NCI-H2196 (cell line): ENCODE measurements at regions not wholly inside any gene's neighbourhood (a gene's known extent, or its start where the extent isn't known, plus 50 kb on each side); places are given as distances from the start of the nearest gene placed in this dataset.
"Not testable (repeated sequence)": the region's sequence is repeated elsewhere in the genome, so short reads cannot be mapped to it uniquely, and the experiment has no call there.

Experiments used
- DNase-seq: peaks from one replicate; lab custom pipeline; 2025; ENCODE audit not compliant: unreplicated experiment; lab: John Stamatoyannopoulos, UW

DNA sequence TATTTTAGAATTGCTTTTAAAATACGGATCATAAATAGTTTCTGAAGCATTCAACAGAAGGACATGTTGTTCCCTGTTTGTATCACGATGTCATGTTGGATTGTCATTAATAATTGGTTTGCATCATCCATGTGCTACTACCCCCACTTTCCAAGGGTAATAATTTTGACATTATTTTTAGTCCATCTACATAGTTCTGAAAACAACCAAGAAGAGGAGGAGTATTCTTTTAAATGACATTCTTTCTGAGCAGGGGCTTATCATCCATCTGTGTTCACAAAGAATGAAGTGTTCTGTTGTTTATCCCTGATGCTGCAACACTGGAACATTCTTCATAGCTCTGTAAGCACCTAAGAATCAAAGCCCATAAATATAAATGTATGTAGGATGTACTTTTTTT lies 151.0 kb upstream of the CITED2 start:
- no peak for DNase-seq

DNA sequence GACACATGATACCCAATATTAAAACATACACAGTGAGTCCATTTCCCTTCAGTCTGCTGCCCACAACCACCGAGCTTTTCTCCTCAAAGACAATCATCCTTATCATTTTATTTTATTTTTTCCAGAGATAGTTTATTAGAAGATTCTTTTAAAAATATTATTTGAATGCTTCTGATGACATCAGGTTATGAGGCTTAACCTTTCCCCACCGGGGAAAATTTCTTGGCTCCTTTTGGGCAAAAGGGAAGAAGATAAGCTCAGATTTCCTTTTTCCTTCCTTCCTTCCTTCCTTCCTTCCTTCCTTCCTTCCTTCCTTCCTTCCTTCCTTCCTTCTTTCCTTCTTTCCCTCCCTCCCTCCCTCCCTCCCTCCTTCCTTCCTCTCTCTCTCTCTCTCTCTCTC lies 149.5 kb upstream of the CITED2 start:
- no peak for DNase-seq

DNA sequence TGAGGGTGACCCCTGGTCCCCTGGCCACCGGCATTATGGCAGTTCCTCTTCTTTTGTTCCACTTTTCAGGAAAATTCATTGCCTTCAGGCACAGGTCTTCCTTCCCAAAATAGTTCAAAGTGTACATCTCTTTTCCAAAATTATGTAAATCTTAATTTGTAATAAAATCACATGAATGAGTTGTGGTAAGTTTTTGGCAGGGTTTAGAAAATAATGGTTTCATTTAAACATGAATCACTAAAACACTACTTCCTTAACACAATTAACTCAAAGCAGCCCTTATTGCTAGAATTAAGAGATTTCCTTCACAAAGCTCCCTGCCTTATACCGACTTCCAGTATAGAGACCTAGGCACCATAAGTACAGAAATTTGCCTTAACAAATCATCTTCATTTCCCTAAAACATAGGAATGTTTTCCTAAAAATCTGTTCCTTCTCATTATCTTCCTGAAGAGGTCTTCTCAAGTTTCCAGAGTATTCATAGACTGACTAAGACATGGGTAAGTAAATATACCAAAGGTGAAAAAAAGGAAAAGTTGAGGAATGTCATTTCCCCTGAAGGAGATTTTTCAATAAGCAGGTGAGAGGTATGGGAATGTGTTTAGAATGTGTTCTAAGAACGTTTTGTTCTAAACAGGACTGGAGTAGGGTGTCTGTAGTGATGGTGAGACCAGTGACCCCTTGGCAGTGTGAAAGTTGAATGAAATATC lies 148.2 kb upstream of the CITED2 start:
- no peak for DNase-seq

DNA sequence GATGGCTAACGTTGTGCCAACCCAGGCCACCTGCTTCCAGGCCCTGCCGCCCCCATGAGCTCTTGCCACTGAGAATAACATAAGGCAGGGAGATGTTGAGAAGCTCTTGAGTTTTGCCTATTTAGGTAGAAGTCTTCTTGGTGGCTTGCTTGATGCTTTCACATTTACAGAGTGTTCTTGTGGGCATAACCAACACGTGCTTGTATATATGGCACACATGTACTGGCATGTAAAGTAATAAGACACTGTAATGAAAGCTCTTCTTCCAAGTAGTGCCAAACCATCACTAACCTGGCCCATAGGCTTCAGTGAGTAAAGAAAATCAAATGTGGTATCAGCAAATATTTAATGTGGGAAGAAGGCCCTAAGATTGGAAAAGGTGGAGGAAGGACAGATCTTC lies 146.9 kb upstream of the CITED2 start:
- DNase-seq, result no peak

DNA sequence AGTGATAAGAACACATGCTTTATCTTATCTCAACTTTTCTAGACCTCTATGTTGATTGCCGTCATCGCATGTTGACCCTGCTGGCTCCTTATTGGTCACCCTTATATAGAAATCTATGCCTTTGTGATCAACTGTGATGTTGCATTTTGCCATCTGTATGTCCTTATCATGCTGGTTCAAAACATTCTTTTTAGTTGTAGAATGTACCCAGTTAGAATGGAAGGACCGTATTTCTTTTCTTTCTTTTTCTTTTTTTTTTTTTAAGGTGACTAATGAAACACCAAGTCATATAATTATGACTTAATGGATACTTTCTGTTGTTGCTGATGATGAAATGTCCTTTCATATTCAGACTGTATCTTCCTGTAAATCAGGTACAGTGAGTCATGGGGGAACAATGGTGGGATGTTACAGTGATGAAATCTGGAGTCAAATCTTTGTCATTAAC lies 145.9 kb upstream of the CITED2 start:
- no peak for DNase-seq

DNA sequence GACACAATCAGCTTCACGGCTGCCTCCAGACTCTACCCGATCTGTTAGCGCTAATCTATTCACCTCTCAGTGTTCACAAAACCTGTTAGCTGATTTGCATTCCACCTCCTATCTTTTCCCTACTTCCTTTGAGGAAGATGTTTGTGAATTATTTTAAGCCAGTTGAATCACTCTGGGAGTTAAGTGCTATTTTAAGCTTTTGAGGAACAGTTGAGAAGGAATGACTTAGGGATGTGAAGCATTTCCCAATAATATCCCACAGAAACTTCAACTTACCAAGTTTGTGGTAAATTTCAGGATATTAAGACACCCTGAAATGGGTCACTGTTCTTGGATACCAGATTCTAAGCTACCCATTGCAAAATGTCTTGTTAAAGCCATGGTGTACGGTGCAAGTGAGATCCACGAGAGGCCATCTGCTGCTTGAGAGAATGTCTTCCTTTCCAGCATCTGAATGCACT lies 145.2 kb upstream of the CITED2 start:
- no peak for DNase-seq

DNA sequence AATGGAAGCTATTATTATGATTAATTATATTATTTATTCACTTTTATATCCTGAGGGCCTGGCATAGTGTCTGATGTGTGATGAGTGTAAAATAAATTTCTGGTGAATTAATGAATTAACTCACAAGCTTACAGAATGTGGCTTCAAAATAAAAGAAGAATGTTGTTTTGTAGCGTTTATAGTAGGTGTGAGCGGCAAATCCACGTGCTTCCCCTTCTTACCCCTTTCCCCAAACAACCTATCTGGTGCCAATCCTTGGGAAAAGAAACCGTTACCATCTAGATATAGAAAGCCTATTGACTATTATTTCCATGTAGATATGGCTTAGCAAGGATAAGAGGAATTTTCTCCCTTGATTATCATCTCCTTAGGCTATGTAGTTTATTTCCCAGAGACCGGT lies 144.6 kb upstream of the CITED2 start:
- DNase-seq, result no peak

DNA sequence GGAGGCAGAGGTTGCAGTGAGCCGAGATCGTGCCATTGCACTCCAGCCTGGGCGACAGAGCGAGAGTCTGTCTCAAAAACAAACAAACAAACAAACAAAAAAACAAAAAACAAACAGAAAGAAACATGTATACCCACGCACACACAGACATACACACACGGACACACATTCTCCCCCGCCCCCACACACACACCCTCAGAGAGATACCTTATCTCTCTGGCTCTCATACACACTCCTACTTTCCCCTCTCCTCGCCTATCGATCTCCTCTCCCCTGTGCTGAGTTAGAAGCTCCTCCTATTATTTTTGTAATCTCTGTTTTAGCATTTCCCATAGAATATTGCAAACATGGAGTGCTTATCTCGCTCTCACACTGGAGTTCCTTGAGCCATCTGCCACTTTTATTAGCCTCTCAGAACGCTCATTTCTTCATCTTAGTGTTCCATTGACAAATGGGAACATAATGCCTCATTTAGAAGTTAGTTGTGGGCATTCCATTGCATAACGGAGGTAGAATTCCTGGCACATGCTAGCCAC lies 144.2 kb upstream of the CITED2 start:
- DNase-seq, result no peak

DNA sequence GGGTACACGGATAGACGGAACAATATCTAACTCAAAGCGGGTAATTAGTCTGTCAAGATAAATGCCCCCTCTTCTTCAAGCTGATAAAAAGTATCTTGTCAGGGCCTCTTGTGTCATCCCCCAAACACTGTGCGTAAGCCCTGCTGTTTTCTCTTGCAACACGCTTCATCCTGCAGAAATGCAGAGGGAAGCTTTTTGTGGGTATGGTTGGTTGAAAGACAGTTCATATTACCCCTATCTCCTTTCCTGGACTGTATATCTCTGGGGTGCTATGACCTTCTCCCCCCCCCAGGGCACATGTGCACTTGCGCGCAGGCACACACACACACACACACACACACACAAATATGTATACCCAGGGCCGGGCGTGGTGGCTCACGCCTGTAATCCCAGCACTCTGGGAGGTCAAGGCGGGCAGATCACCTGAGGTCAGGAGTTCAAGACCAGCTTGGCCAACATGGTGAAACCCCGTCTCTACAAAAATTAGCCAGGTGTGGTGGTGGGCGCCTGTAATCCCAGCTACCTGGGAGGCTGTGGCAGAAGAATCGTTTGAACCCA lies 143.6 kb upstream of the CITED2 start:
- DNase-seq, result not testable (repeated sequence)

DNA sequence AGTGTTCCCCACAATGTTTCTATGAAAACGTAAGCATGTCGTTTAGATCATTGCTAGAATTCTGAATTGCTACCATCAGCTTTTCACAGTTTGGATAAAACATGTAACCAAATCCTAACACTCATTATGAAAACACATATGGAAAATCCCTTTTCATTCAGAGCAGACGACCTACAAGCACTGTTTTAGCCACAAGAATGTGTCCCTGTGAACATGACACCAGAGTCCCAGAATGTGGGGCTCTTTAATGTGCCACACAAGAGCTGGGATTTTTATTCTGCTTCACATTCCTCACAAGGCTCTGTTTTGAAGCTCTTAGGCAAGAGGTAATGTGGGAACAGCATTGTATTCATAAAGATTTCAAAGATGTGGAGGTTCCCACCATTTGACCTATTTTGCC lies 141.1 kb upstream of the CITED2 start:
- no peak for DNase-seq

DNA sequence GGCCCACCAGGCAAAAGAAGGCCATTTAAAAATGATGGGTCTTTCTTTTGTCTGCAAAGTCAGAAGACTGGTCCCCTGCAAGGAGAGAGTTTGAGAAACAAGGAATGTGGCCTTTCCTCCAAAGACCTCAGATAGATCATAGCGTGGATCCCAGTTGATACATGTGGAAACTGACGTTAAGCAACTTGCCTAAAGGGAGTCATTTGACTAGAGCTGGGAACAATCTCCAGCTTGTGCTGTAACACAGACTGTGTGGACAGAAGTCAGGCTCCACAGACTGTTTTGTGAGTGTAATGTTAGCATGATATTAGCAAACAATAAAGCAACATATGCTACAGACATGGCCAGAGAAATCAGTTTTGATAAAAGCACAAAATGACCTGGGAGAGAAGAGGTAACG lies 140.4 kb upstream of the CITED2 start:
- no peak for DNase-seq

DNA sequence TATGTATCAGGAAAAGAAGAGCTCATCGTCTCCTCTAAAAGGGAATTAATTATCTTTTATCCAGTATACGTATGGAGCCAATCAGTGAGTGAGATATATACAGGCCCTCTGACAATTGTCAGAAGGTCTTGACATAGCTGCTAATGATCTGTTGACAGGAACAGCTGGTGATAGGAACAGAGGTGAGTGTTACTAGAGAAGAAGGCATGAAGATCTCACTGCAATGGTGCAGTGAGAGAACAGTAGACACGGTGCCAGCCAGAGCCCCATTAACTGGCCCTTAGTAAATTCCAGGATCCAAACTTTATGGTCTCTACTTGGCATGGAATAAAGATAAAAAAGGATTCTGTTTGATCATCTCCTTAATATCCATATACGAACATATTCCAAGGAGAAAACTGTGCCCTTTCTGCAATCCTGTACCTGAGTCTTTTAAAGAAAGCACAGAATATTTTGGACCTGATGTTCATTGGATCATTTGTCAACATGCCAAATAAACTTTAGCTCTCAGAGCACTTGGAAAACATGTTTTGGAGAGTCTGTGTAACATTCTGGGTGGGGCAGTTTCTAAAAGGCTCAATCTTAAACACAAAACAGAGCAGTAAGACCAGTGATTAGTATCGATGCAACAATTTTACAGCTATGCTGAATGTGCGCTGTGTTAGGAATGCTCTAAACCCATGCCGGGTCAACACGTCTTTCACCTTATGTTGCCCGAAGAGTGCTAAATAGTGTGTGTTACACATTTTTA lies 135.8 kb upstream of the CITED2 start:
- no peak for DNase-seq

DNA sequence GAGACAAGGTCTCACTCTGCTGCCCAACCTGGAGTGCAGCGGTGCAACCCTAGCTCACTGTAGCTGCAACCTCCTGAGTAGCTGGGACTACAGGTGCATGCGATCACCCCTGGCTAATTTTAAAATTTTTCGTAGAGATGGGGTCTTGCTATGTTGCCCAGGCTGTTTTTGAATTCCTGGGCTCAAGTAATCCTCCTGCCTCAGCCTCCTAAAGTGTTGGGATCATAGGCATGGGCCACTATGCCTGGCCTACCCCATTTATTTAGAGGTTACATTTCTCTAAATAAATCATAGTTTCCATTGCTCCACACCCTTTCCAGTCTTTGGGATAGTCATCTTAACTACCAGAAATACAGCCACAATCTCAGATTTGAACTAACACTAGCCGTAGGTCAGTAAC lies 134.7 kb upstream of the CITED2 start:
- DNase-seq, result no peak

DNA sequence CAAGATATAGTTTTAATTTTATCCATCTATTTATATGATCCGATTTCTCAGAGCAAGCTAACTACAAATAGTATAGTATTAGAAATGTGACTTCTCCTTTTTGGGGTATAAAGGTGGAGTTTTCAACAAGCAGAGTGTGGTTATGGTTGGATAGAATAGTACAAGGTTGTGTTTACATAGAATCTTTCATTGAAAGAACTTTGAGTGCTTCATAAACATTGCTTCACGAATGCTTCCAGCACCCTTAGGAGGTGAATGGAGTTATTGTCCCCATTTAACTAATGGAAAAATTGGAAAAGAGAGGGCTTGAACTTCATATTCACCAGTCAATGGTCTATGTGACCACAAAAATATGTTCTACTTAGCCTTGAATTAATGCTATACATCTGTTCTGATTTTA lies 134.1 kb upstream of the CITED2 start:
- DNase-seq, result no peak

DNA sequence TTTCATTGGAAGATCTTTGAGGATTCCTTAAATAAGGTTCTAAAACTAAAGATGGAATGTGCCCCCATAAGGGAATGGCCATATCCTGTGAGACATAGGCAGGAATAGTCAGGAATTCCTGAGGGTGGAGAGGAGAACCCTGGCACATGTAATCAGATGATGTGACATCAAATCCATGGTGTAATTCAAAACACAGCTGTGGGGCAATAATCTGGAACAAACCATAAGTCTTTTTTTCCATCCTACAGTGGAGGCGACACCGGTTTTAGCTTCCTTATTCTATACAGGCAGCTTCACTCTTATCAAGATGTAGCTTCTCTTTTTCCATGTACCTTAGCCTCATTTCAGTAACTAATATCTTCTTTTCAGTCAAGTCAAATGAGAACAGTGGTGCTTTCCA lies 133.6 kb upstream of the CITED2 start:
- DNase-seq, result no peak

DNA sequence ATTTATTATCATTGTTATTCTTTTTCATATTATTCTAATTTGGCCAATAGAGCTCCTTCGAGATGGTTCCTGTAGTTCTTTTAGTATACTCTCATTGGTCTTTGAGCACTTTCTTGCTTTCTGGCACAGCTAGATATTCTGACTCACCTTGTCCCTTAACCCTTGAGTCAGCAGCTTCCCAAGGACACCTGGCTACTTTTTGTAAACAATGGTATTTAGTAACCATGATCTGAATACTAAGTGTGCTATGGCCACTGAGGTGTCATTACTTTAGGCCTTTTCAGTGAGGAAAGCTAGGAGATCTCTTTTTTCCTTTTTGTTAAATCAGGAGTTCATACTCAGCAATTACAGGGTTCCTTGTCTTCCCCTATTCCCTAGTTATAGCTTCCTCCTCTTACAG lies 126.5 kb upstream of the CITED2 start:
- no peak for DNase-seq

DNA sequence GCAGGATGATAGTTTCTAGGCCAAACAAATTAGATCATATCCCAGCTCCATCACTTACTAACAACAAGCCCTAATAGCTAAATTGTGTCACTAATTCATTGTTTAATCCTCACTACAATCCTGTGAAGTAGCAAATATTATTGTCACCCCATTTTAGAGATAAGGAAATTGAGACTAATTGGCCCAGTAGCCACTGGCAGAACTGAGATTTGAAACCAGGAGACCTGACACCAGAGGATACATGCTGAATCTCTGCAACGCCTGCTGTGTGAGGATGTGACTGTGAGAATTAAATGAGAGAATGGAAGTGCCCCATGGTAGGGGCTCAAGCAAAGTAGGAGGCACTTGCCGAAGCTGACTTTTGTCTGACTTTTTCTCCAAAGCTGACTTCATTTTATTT lies 124.3 kb upstream of the CITED2 start:
- no peak for DNase-seq

DNA sequence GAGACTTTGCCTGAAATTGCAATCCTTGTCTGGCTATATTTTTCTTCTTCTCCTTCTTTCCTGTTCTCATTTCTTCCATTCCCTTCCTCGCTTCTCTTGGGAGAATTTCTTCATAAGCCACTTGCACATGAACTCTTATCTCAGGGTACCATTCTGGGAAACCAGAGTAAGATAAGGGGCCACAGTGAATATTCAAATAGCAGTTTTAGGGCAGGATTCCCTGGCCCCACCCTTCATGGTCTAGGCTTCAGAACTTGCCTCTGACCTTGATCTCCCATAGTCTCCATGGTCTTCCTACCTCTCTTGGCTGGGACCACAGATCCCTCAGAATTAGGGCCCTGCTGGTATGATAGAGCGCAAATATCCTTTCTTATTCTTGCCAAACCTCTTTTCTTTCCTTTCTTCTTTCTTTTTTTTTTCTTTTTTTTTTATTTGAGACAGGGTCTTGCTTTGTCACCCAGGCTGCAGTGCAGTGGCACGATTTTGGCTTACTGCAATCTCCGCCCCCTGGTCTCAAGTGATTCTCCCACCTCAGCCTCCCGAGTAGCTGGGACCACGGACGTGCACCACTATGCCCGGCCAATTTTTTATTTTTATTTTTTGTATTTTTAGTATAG lies 123.0 kb upstream of the CITED2 start:
- DNase-seq, result no peak

DNA sequence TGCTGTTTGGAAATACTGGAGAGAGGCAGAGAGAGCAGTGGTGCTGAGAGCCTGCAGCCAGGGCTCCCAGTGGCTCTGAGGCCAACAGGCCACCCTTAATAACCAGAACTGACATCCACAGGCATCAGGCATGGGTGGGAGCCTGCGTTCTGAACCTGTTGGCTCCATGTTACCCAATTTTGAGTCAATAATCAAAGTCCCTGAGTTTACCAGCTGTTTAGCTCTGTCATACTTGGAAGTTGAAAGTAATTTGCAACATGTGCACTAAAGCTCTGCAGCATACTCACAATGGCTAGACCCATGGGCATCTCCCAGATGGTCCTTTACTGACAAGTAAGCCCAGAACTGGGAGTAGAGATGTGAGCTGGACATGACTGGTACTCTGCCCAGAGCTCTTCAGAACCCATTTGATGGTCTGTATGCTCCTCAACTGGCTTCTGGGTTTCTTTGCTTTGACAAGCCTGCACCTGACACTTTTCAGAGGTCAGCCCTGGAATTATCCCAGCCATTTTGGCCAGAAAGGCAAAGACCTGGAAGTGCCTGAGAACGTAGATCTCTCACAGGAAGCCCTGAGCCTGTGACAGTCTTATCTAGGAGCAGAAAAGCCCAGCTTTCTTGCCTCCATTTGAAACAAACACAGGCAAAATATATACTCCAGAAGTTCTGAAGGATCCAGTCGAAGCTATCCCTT lies 122.4 kb upstream of the CITED2 start:
- no peak for DNase-seq

DNA sequence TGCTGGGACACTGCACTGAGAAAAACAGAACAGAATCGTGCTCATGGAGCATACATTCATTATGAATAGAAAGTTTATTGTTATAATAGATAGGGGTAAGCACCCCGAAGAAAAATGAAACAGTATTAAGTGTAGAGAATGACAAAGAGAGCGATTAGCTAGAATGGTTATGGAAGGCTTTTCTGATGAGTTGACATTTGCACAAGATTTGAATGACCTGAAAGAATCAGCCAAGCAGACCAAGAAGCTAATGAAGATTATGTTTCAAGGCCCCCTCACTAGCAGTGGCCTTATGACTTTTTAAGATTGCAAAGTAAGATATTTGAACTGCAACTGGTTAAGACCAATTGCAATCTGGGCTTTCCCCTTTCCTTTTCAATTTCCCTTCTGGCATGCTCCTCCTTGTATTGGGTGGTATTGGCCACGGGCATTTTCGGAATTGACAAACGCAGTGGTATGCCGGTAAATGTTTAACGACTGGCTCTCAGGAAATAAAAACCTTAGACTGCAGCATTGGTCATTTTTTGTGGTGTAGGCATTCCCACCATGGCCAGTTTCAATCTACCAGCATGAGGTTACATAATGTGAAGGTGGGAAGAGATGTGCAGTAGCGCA lies 120.0 kb upstream of the CITED2 start:
- no peak for DNase-seq

DNA sequence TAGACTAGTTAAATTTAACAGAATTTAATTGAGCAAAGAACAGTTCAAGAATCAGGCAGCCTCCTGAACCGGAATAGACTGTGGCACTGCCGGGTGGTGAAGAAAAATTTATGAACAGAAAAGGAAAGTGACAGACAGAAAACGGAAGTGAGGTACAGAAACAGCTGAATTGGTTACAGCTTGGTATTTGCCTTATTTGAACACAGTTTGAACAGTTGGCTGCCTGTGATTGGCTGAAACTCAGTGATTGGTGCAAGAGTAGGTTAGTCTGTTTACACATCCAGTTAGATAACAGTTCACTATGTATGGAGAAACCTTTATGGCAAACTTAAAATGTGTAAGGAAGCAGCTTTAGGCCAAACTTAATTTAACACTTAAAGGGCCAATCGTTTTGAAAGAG lies 116.0 kb upstream of the CITED2 start:
- DNase-seq, result no peak
